NCI-H146 (cell line): ENCODE measurements at regions not wholly inside any gene's neighbourhood (a gene's known extent, or its start where the extent isn't known, plus 50 kb on each side); places are given as distances from the start of the nearest gene placed in this dataset.

Source experiments
- DNase-seq: peaks from one replicate; lab custom pipeline; 2025; lab: John Stamatoyannopoulos, UW

DNA sequence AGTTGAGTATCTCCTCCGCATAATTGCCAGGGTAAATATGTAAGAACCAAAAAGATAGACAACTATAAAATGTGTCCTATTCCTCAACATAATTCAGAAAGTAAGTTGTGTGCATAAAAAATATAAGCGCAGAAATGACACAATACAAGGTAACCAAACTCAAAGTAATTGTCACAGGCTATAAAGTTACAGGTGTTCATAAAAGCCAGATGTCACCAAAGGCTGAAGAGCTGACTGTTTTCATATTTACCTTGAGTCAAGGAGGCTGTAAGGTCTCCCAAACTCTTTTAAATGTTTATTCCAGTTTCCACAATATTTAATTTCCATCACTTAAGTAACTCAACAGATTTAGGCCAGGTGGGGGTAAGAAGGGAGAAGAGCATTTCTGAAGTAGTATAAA, 192.2 kb upstream of the MARCKS start:
- no peak for DNase-seq

DNA sequence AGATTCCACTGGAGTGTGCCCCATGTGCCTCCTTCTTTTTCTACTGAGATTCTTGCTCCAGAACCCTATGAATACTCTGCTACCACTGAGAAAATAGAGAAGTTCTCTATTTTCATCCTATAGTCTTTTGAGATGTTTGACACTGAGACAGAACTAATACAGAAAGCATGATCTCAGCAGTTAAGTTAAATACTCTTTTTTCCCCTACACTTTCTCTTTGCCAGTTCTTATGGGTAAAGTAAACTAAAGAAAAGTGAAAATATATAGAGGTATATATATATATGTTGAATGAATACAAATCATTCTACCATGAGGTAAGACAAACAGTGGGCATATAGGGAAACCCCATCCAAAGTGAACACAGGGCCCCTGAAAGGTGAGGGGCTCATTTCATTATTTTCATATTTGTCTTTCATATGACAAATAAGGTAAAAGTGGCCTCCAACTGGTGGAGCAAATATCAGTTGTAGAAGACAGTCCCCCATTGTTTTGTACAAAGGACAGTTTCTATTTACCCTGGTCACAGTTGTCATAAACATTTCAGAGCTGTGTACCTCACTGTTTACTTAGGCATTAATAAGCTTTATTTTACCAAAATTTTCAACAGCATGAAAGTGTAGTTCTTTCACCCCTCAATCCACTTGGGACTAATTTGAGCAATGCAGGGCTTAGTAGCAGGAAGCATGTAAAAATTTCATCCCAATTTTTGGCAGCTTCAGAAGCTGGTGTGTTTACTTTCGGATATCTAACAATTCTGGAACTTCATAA, 188.3 kb upstream of the MARCKS start:
- peak; percentile 63 for DNase-seq

- no peak for DNase-seq
Measured at GRCh38 chr6:113669606-113670005, 187.5 kb upstream of the MARCKS start.

- DNase-seq = no peak
Measured at GRCh38 chr6:113671421-113671820, 185.7 kb upstream of the MARCKS start.

GRCh38 chr6:113672491-113673149, 184.5 kb upstream of the MARCKS start:
- DNase-seq = peak; percentile 25

DNA sequence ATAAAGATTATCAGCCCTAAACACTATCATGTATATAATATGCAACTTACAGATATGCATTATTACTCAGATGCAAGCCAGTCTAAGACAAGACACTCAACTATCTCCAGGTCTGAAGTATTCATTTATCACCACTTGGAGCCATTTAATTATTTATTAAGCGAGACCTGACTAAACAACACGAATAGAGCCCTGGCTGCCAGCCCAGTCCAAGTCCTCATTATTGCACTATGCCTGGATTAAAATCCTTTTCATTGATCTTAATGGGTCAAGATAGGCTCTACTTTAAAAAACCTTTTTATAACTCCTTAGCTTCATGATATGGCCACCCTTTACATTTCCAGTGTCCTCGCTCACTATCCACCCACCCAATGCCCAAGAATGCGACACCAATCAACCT, 183.1 kb upstream of the MARCKS start:
- no peak for DNase-seq

DNA sequence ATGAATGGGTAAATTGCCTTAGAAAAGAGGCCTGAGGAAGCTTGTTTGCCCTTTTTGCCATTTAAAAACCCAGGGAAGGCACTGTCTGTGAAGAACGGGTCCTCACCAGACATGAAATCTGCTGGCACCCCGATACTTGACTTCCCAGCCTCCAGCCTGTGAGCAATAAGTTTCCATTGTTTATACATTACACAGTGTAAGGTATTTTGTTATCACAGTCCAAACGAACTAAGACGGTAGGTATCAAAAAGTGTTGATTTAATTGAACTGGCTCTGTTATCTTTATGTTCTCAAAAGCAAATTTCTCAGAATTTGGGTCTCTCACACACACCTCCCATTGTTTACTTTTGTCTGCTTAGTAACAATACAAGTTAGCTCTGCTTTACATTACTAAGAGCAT, 181.1 kb upstream of the MARCKS start:
- DNase-seq = no peak

- no peak for DNase-seq
Measured at GRCh38 chr6:113676968-113677367, 180.2 kb upstream of the MARCKS start.

GRCh38 chr6:113679051-113679450, 178.1 kb upstream of the MARCKS start:
- no peak for DNase-seq

DNA sequence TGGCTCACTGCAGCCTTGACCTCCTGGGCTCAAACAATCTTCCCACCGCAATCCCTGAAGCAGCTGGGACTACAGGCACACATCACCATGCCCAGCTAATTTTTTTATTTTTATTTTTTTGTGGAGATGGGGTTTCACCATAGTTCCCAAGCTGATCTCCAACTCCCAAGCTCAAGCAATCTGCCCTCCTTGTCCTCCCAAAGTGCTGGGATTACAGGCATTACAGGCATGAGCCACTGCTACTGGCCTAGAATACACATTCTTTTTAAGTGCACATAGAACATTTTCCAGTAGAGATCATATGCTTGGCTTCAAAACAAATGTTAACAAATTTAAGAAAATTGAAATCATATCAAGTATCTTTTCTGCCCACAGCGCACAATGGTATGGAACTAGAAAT, 176.8 kb upstream of the MARCKS start:
- no peak for DNase-seq

- DNase-seq = no peak
Measured at GRCh38 chr6:113683968-113684367, 173.2 kb upstream of the MARCKS start.

DNA sequence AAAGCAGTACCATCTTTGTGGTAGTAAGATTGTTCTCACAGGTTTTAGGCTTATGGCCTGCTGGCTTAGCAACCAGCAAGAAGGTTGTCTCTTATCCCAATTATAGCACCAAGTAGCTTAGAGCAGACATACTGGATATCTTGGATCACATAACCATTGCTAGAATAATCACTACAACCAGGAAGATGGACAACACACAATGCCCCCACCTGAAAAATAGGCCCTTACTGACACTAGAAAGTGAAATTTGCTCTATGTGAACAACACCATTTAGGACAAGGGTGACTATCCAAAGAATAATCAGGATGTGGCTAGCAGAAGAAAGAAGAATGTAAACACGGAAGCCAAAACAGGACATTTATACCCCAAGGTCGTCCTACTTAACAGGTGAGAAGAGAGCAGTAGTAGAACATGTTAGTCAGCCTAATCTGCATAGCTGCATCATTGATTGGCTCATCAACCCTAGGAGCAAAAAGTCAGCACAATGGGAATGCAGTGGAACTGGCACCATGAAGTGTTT, 172.7 kb upstream of the MARCKS start:
- no peak for DNase-seq

DNA sequence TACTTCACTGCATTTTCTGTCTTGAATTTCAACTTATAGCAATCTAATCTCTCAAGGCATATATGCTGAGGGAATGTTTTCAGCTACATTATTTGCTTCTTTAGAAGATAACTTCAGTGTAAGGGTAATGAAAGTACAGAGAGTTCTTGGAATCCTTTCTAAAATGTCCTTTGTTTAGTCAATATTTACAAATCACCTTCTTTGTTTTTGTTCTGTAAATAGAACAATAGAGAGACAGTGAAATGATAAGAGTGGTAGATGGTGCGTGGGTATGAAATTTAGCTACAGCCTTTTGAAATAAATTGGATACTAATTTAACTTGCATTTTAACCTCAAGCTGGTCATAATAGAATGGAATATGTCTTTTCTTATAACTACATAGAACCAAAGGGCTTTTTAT, 171.1 kb upstream of the MARCKS start:
- no peak for DNase-seq

DNA sequence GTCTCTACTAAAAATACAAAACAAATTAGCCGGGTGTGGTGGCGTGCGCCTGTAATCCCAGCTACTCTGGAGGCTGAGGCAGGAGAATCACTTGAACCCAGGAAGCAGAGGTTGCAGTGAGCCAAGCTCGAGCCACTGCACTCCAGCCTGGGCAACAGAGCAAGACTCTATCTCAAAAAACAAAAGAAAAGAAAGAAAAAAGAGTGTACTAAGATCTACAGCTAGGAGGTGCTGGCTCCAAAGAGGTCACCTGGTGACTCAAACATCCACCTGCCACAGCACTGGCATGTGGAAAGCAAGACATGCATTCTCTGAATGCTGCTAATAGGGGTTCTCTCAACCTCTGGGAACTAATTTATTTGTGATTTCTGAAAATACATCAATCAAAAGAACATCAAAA, 167.5 kb upstream of the MARCKS start:
- DNase-seq = peak; percentile 14

GRCh38 chr6:113690281-113691259, 166.6 kb upstream of the MARCKS start:
- DNase-seq = peak; percentile 70

DNA sequence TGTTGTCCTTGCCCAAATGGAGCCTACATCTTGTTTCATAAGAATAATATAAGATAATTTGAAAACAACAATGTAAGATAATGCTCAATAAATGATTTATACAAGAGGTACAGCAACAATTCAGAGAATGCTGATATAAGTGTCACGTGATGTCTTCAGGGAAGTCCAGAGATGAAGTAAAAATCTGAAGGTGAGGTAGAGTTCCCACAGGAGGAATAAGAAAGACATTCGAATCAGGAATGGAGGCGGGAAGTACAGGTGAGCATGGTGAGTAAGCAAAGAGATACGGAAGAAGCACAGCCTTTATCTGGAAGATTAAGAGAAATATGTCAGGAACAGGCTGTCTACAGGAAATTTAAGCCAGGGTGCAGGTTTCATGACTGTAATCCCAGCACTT, 165.9 kb upstream of the MARCKS start:
- DNase-seq = no peak

DNA sequence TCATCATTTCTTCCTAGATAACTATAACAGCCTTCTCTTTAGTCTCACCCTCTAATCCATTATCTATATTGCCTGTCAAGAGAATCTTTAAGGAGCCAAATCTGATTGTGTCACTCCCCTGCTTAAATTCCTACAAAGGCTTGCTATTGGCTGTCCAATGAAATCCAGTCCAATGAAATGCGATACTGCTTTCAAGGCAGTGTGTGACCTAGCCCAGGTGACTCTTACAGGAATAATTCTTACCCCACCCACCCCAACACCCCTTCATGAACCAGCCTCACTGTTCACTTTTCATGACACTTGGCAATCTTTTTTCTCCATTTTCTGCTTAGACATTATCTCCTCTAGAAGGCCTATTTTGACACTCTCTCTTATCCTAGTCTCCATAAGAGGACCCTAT, 163.3 kb upstream of the MARCKS start:
- no peak for DNase-seq

GRCh38 chr6:113694278-113695077, 162.7 kb upstream of the MARCKS start:
- no peak for DNase-seq

- no peak for DNase-seq
Measured at GRCh38 chr6:113695516-113695915, 161.6 kb upstream of the MARCKS start.

GRCh38 chr6:113696960-113697359, 160.2 kb upstream of the MARCKS start:
- DNase-seq = no peak

- no peak for DNase-seq
Measured at GRCh38 chr6:113697632-113698410, 159.3 kb upstream of the MARCKS start.
